ENCODE measurements at regions not wholly inside any gene's neighbourhood (a gene's known extent, or its start where the extent isn't known, plus 50 kb on each side); places are given as distances from the start of the nearest gene placed in this dataset.
"Not testable (repeated sequence)": the region's sequence is repeated elsewhere in the genome, so short reads cannot be mapped to it uniquely, and the experiment has no call there.

GRCh38 chr5:89173528-89173927 is 290.5 kb upstream of the MEF2C start:
- in situ Hi-C loops (cut with HindIII; ENCODE audit: low sequenced_read_pairs): no loop called here
- no peak for TF ChIP-seq CTCF (IDR thresholded peaks at IDR 0.05; ENCODE audit: low read depth, low read length)
- DNase-seq (ENCODE audit: low read depth, low spot score): no peak
- H3K4me3 ChIP-seq (ENCODE audit: low read depth, low read length): no peak overlapping the region

DNA sequence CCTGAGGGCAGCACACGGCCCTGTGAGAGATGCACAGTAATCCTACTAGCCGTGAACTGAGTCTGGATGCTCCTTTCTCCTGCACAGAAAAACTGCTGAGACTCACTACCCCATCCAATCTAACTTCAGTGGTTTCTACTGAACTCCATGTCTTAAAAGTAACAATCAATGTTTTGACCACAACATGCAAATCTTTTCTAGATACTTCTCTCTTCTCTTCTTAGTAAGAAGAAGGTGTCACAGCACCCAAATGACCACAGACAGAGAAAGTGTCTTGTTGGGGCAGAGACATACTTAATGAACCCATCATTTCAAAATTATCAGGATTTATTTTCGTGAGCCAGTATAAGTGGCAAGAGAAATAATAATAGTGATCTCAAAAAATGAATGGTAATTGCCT is 285.8 kb upstream of the MEF2C start:
- no peak for DNase-seq (ENCODE audit: low read depth, low spot score)
- no peak for TF ChIP-seq CTCF (IDR thresholded peaks at IDR 0.05; ENCODE audit: low read depth, low read length)
- H3K4me3 ChIP-seq (ENCODE audit: low read depth, low read length): no peak overlapping the region
- in situ Hi-C loops (cut with HindIII; ENCODE audit: low sequenced_read_pairs): no loop called here

GRCh38 chr5:89164703-89165102 is 281.7 kb upstream of the MEF2C start:
- in situ Hi-C loops (cut with HindIII; ENCODE audit: low sequenced_read_pairs); H3K4me3 ChIP-seq (ENCODE audit: low read depth, low read length); DNase-seq (ENCODE audit: low read depth, low spot score): not testable (repeated sequence)

- no peak for TF ChIP-seq CTCF (IDR thresholded peaks at IDR 0.05; ENCODE audit: low read depth, low read length)
- no peak for DNase-seq (ENCODE audit: low read depth, low spot score)
- H3K4me3 ChIP-seq (ENCODE audit: low read depth, low read length): no peak overlapping the region
- in situ Hi-C loops (cut with HindIII; ENCODE audit: low sequenced_read_pairs): no loop called here
These were observed 273.2 kb upstream of the MEF2C start for GRCh38 chr5:89156226-89156625.

DNA sequence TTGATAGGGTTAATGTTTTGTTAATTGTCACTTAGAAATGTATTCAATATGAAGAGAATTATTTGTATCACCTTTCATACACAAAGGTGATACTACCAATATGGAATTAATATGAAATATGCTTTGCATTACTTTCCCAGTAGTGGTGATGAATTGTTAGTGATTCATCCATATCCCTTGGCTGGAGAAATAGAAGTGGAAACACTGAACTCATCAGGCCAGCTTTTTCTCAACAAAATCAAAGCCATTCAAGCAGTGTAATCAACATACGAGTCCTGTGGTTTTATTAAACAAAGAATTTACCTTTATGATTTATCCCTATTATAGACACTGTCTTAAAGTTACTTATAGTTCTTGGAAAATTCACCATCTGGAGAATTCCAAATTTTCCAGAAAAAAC is 264.0 kb upstream of the MEF2C start:
- in situ Hi-C loops (cut with HindIII; ENCODE audit: low sequenced_read_pairs): no loop called here
- TF ChIP-seq CTCF (IDR thresholded peaks at IDR 0.05; ENCODE audit: low read depth, low read length): no peak
- no peak overlapping the region for H3K4me3 ChIP-seq (ENCODE audit: low read depth, low read length)
- DNase-seq (ENCODE audit: low read depth, low spot score): peak; percentile 3

GRCh38 chr5:89137148-89137547 is 254.2 kb upstream of the MEF2C start:
- no peak overlapping the region for H3K4me3 ChIP-seq (ENCODE audit: low read depth, low read length)
- TF ChIP-seq CTCF (IDR thresholded peaks at IDR 0.05; ENCODE audit: low read depth, low read length): no peak
- no peak for DNase-seq (ENCODE audit: low read depth, low spot score)
- in situ Hi-C loops (cut with HindIII; ENCODE audit: low sequenced_read_pairs): no loop called here

DNA sequence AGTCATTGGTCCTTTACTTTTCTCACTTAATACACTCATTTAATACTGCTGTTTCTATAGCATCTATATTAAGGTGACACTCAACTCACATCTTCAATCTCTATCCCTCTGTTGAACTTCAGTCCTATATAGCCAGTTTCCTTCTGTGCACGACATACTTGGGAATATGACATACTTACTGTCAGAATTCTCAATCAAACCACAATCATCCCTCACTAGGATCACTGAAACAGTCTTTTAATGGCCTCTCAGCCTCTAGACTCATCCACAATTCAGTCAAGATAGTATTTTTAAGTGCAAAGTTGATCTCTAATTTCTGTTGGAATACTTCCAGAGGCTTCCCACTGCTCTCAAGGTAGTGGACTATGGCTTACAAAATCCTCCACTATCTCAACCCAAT is 251.0 kb upstream of the MEF2C start:
- no peak overlapping the region for H3K4me3 ChIP-seq (ENCODE audit: low read depth, low read length)
- no peak for TF ChIP-seq CTCF (IDR thresholded peaks at IDR 0.05; ENCODE audit: low read depth, low read length)
- DNase-seq (ENCODE audit: low read depth, low spot score): no peak
- in situ Hi-C loops (cut with HindIII; ENCODE audit: low sequenced_read_pairs): no loop called here
